HG02642 (cell line): ENCODE measurements at regions not wholly inside any gene's neighbourhood (a gene's known extent, or its start where the extent isn't known, plus 50 kb on each side); places are given as distances from the start of the nearest gene placed in this dataset.
"Not testable (repeated sequence)": the region's sequence is repeated elsewhere in the genome, so short reads cannot be mapped to it uniquely, and the experiment has no call there.

Experiments
- ATAC-seq: cut with Tn5 transposase; IDR thresholded peaks from one replicate; pipeline ENCODE4 v1.9.1; 2021; ENCODE audit warnings: mild to moderate bottlenecking; ENCODE audit not compliant: unreplicated experiment, poor library complexity

DNA sequence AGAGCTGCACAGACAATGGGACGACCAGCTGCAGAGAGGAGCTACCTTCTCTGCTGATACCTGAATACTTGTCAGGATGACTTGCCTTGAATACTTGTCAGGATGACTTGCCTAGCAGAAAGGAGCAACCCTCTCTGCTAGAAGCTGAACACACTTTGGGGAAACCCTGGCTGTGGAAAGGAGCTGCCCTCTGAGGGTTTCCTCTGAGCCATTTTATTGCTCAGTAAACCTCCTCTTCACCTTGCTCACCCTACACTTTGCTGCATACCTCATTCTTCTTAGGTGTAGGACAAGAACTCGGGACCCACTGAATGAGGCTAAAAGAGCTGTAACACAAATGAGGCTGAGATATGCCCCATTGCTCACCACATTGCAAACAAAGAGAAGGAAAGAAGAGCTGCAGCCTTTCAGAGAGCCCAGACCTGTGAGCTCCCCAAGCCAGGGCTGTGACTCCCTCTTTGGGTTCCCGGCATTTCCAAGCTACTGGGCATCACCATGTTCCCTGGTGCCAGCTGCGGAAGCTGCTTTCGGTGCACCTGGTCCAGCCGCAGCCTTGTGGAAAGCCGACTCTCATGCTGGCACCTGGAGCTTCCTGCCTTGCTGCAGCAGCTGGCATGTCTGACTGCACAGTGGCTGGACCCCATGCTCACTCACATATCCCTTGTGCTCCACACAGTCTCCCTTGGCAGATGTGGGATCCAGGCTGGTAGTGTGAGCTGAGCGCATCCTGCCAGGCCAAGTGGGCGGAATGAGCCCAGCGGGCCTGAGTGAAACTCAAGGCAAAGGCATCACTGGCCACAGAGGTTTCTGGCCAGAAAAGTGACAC lies 106.7 kb upstream of the AHI1 start:
- no peak for ATAC-seq

GRCh38 chr6:135605278-135605790 lies 107.8 kb upstream of the AHI1 start:
- no peak for ATAC-seq

- no peak for ATAC-seq
These were observed 108.9 kb upstream of the AHI1 start for GRCh38 chr6:135606392-135606791.

GRCh38 chr6:135608031-135608430 lies 110.5 kb upstream of the AHI1 start:
- ATAC-seq = no peak

DNA sequence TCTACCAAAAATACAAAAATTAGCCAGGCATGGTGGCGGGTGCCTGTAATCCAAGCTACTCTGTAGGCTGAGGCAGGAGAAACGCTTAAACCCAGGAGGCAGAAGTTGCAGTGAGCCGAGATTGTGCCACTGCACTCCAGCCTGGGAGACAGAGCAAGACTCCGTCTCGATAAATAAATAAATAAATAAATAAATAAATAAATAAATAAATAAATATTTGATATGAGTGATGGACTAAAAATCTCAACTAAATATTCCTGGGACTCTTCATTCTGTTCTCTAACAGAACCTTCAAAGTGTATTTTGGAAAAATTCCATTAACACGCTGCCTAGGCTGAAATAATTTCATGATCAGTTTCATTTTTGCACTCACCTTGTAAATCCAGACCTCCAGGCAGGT lies 112.7 kb upstream of the AHI1 start:
- ATAC-seq = not testable (repeated sequence)

- no peak for ATAC-seq
These were observed 119.1 kb upstream of the AHI1 start for GRCh38 chr6:135616655-135617054.

DNA sequence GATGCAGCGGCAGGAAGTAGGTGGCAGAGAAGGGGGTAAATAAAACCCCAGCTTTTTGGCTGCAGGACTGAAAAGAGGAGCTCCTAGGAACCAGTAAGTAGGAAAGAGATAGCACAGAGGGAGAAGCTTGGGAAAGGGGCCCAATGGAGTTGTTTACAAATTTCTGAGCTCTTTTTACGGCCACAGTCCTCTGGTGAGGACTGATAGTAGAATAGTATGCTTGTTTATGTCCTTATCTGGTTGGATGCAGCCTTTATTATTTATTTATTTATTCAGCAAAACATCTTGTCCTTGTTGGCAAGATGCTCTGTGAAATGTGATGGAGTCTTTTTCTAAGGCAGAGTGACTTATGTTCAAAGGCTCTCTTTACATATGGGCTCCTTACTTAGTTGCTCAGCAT lies 119.7 kb upstream of the AHI1 start:
- no peak for ATAC-seq

GRCh38 chr6:135622081-135622480 lies 124.5 kb upstream of the AHI1 start:
- no peak for ATAC-seq

- no peak for ATAC-seq
These were observed 126.4 kb upstream of the AHI1 start for GRCh38 chr6:135623979-135624378.

GRCh38 chr6:135624402-135625295 lies 127.1 kb upstream of the AHI1 start:
- ATAC-seq = no peak

- not testable (repeated sequence) for ATAC-seq
These were observed 128.5 kb upstream of the AHI1 start for GRCh38 chr6:135626001-135626400.

DNA sequence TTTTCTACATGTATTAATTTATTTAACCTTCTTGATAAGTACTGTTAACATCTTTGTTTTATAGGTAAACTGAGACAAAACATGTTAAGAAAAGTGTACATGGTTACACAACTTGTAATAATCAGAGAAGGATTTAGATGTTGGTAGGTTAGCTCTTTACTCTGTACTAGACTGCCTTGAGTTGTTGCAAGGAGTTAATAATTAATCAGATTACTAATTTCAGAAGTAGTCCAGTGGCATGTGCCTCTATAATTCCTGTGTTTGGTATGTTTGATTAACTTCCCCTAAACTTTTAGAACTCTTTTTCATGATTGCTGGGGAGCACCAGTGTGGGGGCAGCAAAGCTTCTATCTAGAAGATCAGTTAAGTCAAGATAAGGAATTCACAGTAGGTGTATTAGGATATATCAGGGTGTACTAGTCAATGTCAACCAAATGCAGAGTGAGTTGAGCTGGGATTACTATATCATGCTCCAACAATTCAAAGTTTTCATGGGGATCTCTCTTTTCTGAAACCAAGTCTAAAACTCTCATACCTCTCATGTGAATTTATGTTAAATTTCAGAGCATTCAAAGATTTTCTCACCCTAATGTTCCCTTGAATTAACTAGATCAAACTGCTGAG lies 129.7 kb upstream of the AHI1 start:
- peak; percentile 67 for ATAC-seq

- no peak for ATAC-seq
These were observed 133.3 kb upstream of the AHI1 start for GRCh38 chr6:135630789-135631376.

- ATAC-seq = no peak
These were observed 134.3 kb upstream of the AHI1 start for GRCh38 chr6:135631821-135632220.

- no peak for ATAC-seq
These were observed 136.0 kb upstream of the AHI1 start for GRCh38 chr6:135633573-135633972.

- no peak for ATAC-seq
These were observed 140.2 kb upstream of the AHI1 start for GRCh38 chr6:135637701-135638100.

- ATAC-seq = no peak
These were observed 140.6 kb upstream of the AHI1 start for GRCh38 chr6:135638108-135638507.

DNA sequence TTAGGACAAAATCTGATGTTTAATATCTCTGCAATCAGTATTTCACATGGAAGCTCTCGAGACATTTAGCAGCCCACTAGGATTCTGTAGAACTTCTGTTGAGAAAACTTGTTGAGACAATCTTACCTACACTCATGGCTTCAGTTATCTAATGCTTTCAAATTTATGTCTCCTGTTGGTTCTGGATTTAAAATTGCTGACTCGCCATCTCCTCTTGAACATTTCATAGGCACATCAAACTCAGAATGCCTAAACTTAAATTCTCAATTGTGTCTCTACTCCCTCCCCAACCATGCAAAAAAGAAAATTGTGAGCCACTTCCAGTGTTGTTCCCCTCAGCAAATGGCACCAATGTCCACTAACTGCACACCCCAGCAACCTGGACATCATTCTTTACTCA lies 142.5 kb upstream of the AHI1 start:
- no peak for ATAC-seq

DNA sequence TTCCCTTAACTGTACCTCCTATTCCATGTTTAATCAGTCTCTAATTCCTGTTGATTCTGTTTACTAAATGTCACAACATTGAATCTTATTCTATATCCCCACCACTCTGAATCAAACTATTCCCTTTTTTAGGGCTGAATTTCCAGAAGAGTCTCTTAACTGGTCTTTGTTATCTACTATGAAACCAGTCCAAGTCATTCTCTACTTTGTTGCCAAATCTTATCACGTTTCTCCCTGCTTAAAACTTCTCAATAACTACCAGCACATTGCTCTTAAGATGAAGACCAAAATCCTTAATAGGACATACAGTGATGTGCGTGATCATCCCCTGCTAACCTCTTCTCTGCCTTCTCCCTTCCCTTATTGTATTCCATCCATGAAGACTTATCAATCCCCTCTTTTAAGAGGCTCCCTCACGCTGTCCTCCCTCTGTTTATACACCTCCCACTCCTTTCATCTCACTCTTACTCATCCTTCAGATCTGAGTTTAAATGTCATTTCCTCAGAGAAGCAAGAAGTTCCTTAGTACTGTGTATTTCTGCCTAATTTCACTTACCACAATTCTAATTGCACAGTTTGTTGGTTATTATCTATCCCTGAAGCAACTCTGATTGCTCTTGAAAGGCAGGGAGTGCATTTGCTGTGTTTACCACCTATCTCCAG lies 143.0 kb upstream of the AHI1 start:
- no peak for ATAC-seq

DNA sequence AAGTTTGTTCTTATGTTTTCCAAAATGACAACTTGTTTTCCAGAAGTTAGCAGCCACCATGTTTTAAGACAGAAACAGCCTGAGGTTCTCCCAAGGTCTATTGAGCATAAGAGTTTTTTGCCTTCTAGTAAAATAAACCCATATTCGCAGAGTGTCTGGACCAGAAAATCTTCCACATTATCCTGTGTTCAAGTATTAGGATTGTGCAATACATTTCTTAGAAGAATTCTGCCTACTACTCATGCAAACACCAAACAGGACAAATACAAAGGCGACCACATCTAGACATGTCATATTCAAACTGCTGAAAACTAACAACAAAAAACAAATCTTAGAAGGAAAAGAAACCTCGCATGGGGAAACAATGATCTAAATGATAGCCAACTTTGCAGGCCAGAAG lies 145.4 kb upstream of the AHI1 start:
- ATAC-seq = no peak
